ENCODE measurements at regions not wholly inside any gene's neighbourhood (a gene's known extent, or its start where the extent isn't known, plus 50 kb on each side); places are given as distances from the start of the nearest gene placed in this dataset.

- Histone ChIP-seq H3K27me3 (ENCODE audit: insufficient read depth, low read length) (no peaks in the 10 kb centered on the region), H3K9me3 (ENCODE audit: low read length) (no peaks in the 10 kb centered on the region), H3K4me2 (ENCODE audit: low read length) (no peak overlapping the region), H3K4me3 (ENCODE audit: low read depth, low read length, poor library complexity, severe bottlenecking) (no peak overlapping the region), H4K20me1 (ENCODE audit: insufficient read depth, low read length) (no peaks in the 10 kb centered on the region), H3K27ac (ENCODE audit: low read depth, low read length, poor library complexity, severe bottlenecking) (no peak overlapping the region), H3K79me2 (ENCODE audit: insufficient read depth, low read length) (no peaks in the 10 kb centered on the region), H3K9ac (ENCODE audit: low read length) (no peak overlapping the region), H3F3A (ENCODE audit: insufficient read depth, low read length) (no peaks in the 10 kb centered on the region), H3K4me1 (ENCODE audit: insufficient read depth, low read length, severe bottlenecking) (no peaks in the 10 kb centered on the region), H2AFZ (ENCODE audit: low read length) (no peak overlapping the region), H3K36me3 (ENCODE audit: insufficient read depth, low read length) (no peaks in the 10 kb centered on the region), H3K9me2 (ENCODE audit: low read depth, low read length) (no peaks in the 10 kb centered on the region)
- TF ChIP-seq EZH2 (IDR thresholded peaks at IDR 0.05; ENCODE audit: borderline replicate concordance, low read length) (no peak), CTCF (IDR thresholded peaks at IDR 0.05; ENCODE audit: low read length) (no peak)
Observed at GRCh38 chr7:116353647-116354046, 143.3 kb downstream of the TES start.

GRCh38 chr7:116354171-116354545 is 143.8 kb downstream of the TES start:
- H3K4me1 ChIP-seq (ENCODE audit: insufficient read depth, low read length, severe bottlenecking) = no peaks in the 10 kb centered on the region
- no peaks in the 10 kb centered on the region for H3K9me2 ChIP-seq (ENCODE audit: low read depth, low read length)
- H3K79me2 ChIP-seq (ENCODE audit: insufficient read depth, low read length) = no peaks in the 10 kb centered on the region
- no peak overlapping the region for H3K4me2 ChIP-seq (ENCODE audit: low read length)
- no peak overlapping the region for H3K27ac ChIP-seq (ENCODE audit: low read depth, low read length, poor library complexity, severe bottlenecking)
- H3K27me3 ChIP-seq (ENCODE audit: insufficient read depth, low read length) = no peaks in the 10 kb centered on the region
- H3K4me3 ChIP-seq (ENCODE audit: low read depth, low read length, poor library complexity, severe bottlenecking) = no peak overlapping the region
- H3K36me3 ChIP-seq (ENCODE audit: insufficient read depth, low read length) = no peaks in the 10 kb centered on the region
- H3F3A ChIP-seq (ENCODE audit: insufficient read depth, low read length) = no peaks in the 10 kb centered on the region
- H4K20me1 ChIP-seq (ENCODE audit: insufficient read depth, low read length) = no peaks in the 10 kb centered on the region
- no peaks in the 10 kb centered on the region for H3K9me3 ChIP-seq (ENCODE audit: low read length)
- no peak overlapping the region for H2AFZ ChIP-seq (ENCODE audit: low read length)
- TF ChIP-seq CTCF (IDR thresholded peaks at IDR 0.05; ENCODE audit: low read length) = no peak
- TF ChIP-seq EZH2 (IDR thresholded peaks at IDR 0.05; ENCODE audit: borderline replicate concordance, low read length) = no peak
- no peak overlapping the region for H3K9ac ChIP-seq (ENCODE audit: low read length)

- no peaks in the 10 kb centered on the region for H3F3A ChIP-seq (ENCODE audit: insufficient read depth, low read length)
- H2AFZ ChIP-seq (ENCODE audit: low read length) = no peak overlapping the region
- no peak overlapping the region for H3K27ac ChIP-seq (ENCODE audit: low read depth, low read length, poor library complexity, severe bottlenecking)
- no peak overlapping the region for H3K4me2 ChIP-seq (ENCODE audit: low read length)
- no peak overlapping the region for H3K4me3 ChIP-seq (ENCODE audit: low read depth, low read length, poor library complexity, severe bottlenecking)
- H3K4me1 ChIP-seq (ENCODE audit: insufficient read depth, low read length, severe bottlenecking) = no peaks in the 10 kb centered on the region
- no peaks in the 10 kb centered on the region for H3K9me3 ChIP-seq (ENCODE audit: low read length)
- TF ChIP-seq EZH2 (IDR thresholded peaks at IDR 0.05; ENCODE audit: borderline replicate concordance, low read length) (no peak), CTCF (IDR thresholded peaks at IDR 0.05; ENCODE audit: low read length) (no peak)
- H3K9me2 ChIP-seq (ENCODE audit: low read depth, low read length) = no peaks in the 10 kb centered on the region
- H3K79me2 ChIP-seq (ENCODE audit: insufficient read depth, low read length) = no peaks in the 10 kb centered on the region
- no peak overlapping the region for H3K9ac ChIP-seq (ENCODE audit: low read length)
- H3K36me3 ChIP-seq (ENCODE audit: insufficient read depth, low read length) = no peaks in the 10 kb centered on the region
- no peaks in the 10 kb centered on the region for H4K20me1 ChIP-seq (ENCODE audit: insufficient read depth, low read length)
- no peaks in the 10 kb centered on the region for H3K27me3 ChIP-seq (ENCODE audit: insufficient read depth, low read length)
Observed at GRCh38 chr7:116354546-116355423, 144.4 kb downstream of the TES start.
